ENCODE measurements at regions not wholly inside any gene's neighbourhood (a gene's known extent, or its start where the extent isn't known, plus 50 kb on each side); places are given as distances from the start of the nearest gene placed in this dataset.

DNA sequence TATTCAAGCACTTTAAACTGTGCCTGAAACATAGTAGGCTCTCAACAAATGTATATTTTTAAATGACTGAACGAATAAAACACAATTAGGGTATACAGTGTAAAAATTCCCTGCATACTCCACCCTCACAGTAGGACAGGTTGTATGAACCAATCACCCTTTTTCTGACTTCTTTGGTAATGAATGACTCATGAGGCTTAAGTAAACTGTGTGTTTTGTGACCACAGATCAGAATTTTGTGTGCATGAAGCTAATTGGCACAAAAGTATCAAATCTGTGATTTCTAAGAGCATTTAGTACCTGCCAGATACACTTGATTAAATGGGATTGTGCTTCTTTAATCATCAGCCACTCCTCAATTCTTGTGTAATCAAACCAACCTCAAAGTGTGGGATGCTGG lies 109.9 kb upstream of the MAP4K3 start:
- peaks cover 0 to 11% (median 0%) of the 10 kb centered on the region in 5 donors for H3K27me3 Mint-ChIP-seq
- POLR2A ChIA-PET = no interaction called here
- H3K9me3 Mint-ChIP-seq = no peaks in the 10 kb centered on the region
- peaks cover 0 to 2% (median 0%) of the 10 kb centered on the region in 4 donors for H3K4me1 Mint-ChIP-seq
- no peak overlapping the region for H3K4me3 Mint-ChIP-seq
- H3K36me3 Mint-ChIP-seq = no peaks in the 10 kb centered on the region
- no peak overlapping the region for H3K27ac Mint-ChIP-seq
- no peak for DNase-seq
- ATAC-seq = no peak

DNA sequence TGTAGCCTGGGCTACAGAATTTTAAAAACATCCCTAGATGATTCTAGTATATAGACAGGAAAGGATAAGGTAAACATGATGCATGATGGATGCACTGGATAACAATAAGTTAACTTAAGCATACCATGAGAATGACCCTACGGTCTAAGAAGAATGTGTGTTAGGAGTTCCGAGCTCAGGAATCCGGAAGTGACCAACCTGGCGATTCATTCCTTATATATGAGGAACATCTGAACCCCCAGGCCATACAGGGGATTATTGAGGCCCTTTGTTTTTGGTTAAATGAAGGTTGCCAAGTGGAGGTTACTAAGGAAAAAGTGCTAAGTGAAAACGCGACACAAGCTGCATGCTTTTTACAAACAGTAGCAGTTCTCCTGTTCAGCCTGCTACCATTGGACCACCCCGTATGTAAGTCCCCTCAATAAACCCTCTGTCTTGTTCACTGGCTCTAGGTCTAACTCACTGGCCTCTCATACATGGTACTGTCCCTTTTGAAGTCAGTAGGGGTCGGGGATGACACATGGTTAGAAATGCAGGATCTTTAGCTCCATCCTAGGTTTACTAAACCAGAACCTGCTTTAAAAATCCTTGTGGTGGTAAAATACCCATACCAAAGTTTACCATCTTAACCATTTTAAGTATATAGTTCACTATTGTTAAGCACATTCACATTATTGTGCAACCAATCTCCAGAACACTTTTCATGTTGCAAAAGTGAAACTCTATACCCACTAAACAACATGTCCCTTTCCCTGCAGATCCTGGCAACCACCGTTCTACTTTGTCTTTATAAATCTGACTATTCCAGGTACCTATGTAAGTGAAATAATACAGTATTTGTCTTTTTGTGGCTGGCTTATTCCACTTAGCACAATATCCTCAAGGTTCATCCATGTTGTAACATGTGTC lies 111.0 kb upstream of the MAP4K3 start:
- Mint-ChIP-seq H3K27ac (no peak overlapping the region), H3K9me3 (no peaks in the 10 kb centered on the region), H3K36me3 (no peaks in the 10 kb centered on the region), H3K4me1 (peaks cover 0 to 2% (median 0%) of the 10 kb centered on the region in 4 donors), H3K4me3 (no peak overlapping the region), H3K27me3 (peaks cover 0 to 10% (median 0%) of the 10 kb centered on the region in 5 donors)
- DNase-seq = no peak
- POLR2A ChIA-PET = no interaction called here
- no peak for ATAC-seq

DNA sequence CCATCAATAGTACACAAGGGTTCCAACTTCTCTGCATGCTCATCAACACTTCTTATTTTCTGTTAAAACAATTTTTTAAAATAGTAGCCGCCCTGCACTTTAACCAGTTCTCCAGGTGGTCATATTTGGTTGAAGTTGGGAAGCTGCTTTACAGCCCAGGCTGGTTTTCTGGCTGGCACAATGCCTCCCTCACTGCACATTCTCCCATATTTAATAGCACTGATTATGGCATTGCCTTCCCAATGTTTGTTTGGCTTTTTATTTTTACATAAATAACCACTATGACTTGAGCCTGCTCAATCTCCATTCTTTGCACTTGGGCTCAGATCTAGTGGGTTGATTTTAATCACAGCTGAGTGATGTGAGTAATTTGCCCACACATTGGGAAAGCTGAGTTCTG lies 111.9 kb upstream of the MAP4K3 start:
- Mint-ChIP-seq H3K27me3 (peaks cover 0 to 10% (median 0%) of the 10 kb centered on the region in 5 donors), H3K36me3 (no peaks in the 10 kb centered on the region), H3K4me3 (no peak overlapping the region), H3K4me1 (peaks cover 0 to 2% (median 0%) of the 10 kb centered on the region in 4 donors), H3K27ac (no peak overlapping the region), H3K9me3 (peaks cover 0 to 8% (median 0%) of the 10 kb centered on the region in 9 donors)
- no peak for ATAC-seq
- POLR2A ChIA-PET = no interaction called here
- DNase-seq = no peak

DNA sequence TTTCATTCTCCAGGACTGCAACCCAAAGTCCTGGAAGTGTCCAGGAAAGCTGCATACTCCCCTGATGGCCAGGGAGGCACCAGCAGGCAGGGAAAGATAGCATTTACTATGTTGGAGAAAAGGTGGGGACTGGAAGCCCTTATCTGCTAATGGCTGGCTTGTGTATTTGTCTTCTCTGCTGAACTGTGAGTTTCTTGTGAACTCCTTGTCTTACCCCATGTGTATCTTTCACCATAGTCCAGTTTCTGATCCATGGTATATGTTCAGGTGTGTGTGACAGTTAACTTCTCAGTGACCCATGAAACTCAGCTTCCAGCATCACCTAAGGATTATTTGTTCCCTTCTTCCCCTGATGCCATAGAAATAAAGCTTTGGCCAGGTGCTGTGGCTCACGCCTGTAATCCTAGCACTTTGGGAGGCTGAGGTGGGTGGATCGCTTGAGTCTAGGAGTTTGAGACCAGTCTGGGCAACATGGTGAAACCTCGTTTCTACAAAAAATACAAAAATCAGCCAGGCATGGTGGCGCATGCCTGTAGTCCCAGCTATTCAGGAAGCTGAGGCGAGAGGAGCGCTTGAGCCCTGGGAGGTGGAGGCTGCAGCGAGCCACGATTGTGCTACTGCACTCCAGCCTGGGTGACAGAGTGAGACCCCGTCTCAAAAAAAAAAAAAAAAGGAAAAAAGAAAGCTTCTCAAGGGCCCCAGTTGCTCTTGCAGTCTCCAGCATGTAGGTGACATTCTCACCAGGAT lies 112.8 kb upstream of the MAP4K3 start:
- Mint-ChIP-seq H3K27me3 (peaks cover 0 to 10% (median 0%) of the 10 kb centered on the region in 5 donors), H3K4me1 (peaks cover 0 to 2% (median 0%) of the 10 kb centered on the region in 4 donors), H3K27ac (no peak overlapping the region), H3K9me3 (peaks cover 0 to 10% (median 0%) of the 10 kb centered on the region in 9 donors), H3K36me3 (no peaks in the 10 kb centered on the region), H3K4me3 (no peak overlapping the region)
- no peak for ATAC-seq
- DNase-seq = no peak
- POLR2A ChIA-PET = no interaction called here

DNA sequence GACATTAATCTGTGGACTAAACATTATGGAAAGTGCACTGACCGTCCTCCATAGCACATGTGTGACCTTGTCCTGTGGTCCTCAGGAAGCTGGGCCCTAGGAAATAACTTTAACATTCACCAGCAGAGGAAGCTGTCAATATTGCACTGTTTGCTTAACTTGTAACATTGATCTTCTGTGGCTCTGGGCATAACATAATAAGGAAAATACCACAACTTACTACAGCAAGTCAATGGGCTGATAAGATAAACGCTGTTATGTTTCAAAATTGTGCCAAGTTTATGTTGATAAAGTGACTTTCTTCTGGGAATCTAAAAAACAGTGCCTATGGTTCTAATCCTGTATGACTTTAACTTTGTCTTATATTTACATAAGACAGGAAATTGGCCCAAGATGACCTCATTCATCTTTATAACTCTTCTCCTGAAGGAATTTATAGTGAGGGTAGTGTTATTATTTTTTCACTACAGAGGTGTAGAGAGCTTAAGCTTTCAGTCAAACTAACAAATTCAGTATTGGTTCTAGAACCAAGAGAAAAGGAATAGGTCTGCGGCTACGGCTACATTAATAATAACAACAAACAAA lies 113.7 kb upstream of the MAP4K3 start:
- H3K4me3 Mint-ChIP-seq = no peak overlapping the region
- no peak overlapping the region for H3K27ac Mint-ChIP-seq
- ATAC-seq = no peak
- H3K36me3 Mint-ChIP-seq = no peaks in the 10 kb centered on the region
- POLR2A ChIA-PET = no interaction called here
- peaks cover 0 to 2% (median 0%) of the 10 kb centered on the region in 4 donors for H3K4me1 Mint-ChIP-seq
- H3K27me3 Mint-ChIP-seq = peaks cover 0 to 5% (median 0%) of the 10 kb centered on the region in 5 donors
- peaks cover 0 to 10% (median 0%) of the 10 kb centered on the region in 9 donors for H3K9me3 Mint-ChIP-seq
- no peak for DNase-seq

DNA sequence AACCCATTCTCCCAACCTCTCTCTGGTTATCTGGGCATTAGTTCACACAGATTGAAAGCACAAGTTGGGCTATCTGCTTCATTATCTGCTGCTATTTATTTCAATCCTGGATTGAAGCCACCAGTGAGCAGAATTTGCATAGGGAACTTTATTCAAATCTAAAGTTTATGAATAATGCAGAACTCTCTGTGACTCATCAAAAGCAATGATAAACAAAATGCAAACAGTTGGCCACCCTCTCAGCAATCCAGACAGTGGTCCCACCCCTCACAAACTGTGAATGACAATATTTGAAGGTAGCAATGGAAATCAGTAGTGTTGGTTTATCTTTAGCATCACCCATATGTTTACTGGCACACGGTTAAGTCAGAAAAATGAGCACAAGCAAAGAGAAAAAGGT lies 106.8 kb upstream of the TMEM178A start:
- no peak overlapping the region for H3K4me3 Mint-ChIP-seq
- H3K9me3 Mint-ChIP-seq = peaks cover 11 to 32% (median 17%) of the 10 kb centered on the region in 9 donors
- H3K4me1 Mint-ChIP-seq = no peaks in the 10 kb centered on the region
- POLR2A ChIA-PET = no interaction called here
- peaks cover 2 to 15% (median 13%) of the 10 kb centered on the region in 3 donors for H3K36me3 Mint-ChIP-seq
- no peak overlapping the region for H3K27ac Mint-ChIP-seq
- H3K27me3 Mint-ChIP-seq = peaks cover 0 to 4% (median 0%) of the 10 kb centered on the region in 5 donors
- DNase-seq (no peak), ATAC-seq (no peak)

DNA sequence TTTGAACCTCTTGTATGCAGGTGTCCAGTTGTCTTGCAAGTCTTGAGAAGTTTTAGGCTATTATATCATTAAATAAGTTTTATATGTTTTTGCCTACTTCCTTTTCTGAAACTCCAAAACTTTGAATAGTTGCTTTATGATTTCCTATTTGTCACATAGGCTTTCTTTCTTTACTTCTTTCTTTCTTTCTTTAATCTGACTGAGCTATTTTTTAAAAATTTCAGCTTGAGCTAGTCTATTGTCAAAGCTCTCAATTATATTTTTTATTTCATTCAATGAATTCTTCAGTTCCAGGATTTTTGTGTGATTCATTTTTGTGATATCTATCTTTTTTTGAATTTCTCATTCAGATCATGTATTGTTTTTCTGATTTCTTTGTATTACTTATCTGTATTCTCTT lies 102.1 kb upstream of the TMEM178A start:
- ATAC-seq = no peak
- peaks cover 0 to 3% (median 0%) of the 10 kb centered on the region in 5 donors for H3K27me3 Mint-ChIP-seq
- H3K4me3 Mint-ChIP-seq = no peak overlapping the region
- H3K4me1 Mint-ChIP-seq = no peaks in the 10 kb centered on the region
- POLR2A ChIA-PET = no interaction called here
- no peak for DNase-seq
- H3K27ac Mint-ChIP-seq = no peak overlapping the region
- peaks cover 16 to 45% (median 23%) of the 10 kb centered on the region in 9 donors for H3K9me3 Mint-ChIP-seq
- H3K36me3 Mint-ChIP-seq = peaks cover 2 to 21% (median 13%) of the 10 kb centered on the region in 3 donors

DNA sequence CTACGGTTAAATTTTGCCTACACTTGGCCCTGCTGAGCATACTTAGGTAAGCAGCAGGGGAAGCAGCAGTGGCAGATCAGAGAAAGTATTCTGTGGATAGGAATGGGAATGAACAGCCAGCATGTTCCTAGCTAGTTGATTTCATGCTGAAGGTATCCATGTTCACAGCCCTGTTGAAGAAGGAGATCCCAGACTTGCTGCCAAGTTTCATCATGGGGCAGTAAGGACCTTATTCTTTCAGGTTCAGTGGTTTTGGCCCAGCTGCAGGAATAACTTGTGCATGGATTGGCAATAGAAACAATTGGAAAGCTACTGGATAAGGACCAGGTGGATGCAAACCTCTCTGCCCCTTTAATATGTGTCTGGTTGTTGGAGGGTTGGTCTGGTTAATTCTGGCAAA lies 98.2 kb upstream of the TMEM178A start:
- Mint-ChIP-seq H3K27me3 (peaks cover 0 to 3% (median 0%) of the 10 kb centered on the region in 5 donors), H3K36me3 (peaks cover 0 to 13% (median 11%) of the 10 kb centered on the region in 3 donors), H3K27ac (no peak overlapping the region), H3K9me3 (peaks cover 12 to 31% (median 19%) of the 10 kb centered on the region in 9 donors), H3K4me1 (no peaks in the 10 kb centered on the region), H3K4me3 (no peak overlapping the region)
- DNase-seq (no peak), ATAC-seq (no peak)
- POLR2A ChIA-PET = no interaction called here

DNA sequence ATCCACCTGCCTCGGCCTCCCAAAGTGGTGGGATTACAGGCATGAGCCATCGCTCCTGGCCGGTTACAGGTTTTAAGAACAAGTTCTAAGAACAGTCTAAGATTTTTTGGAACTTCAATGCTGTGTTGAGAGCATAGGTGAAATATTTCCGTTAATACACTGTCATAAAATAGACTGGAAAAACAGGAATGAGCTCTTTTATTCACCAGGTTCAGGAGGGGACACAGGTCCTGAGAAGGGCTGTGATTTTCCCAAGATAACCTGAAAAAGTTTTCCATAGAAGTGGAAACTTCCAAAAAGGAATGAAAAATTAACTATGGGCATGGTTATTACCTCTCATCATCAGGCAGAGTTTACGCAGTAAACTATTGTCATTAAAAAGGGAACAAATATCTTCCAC lies 97.6 kb upstream of the TMEM178A start:
- Mint-ChIP-seq H3K9me3 (peaks cover 7 to 25% (median 13%) of the 10 kb centered on the region in 9 donors), H3K27me3 (peaks cover 0 to 3% (median 0%) of the 10 kb centered on the region in 5 donors), H3K4me3 (no peak overlapping the region), H3K4me1 (no peaks in the 10 kb centered on the region), H3K36me3 (peaks cover 0 to 8% (median 6%) of the 10 kb centered on the region in 3 donors), H3K27ac (no peak overlapping the region)
- POLR2A ChIA-PET = no interaction called here
- DNase-seq (no peak), ATAC-seq (no peak)

DNA sequence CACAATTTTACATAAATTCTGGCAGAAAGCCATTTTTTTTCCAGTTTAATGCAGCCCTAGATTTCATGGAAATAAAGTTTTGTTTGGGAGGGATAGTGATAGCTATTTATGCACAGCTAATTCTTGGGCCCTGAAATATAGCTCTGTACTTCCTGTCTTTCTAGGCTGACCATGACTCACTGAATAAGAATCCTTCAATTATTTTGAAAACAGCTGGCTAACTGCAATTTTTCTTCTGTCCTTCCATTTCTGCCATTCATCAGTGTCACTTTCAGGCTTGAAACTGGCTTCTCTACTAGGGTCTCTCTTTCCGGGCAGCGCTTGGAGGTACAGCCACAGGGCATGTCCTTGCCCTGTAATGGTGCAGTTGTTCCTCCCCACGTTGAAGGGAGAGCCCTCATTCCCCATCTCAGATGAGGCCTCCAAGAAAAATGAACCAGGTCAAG lies 97.1 kb upstream of the TMEM178A start:
- peaks cover 6 to 20% (median 9%) of the 10 kb centered on the region in 9 donors for H3K9me3 Mint-ChIP-seq
- POLR2A ChIA-PET = no interaction called here
- H3K4me1 Mint-ChIP-seq = no peaks in the 10 kb centered on the region
- peaks cover 0 to 6% (median 3%) of the 10 kb centered on the region in 3 donors for H3K36me3 Mint-ChIP-seq
- H3K4me3 Mint-ChIP-seq = no peak overlapping the region
- DNase-seq (no peak), ATAC-seq (no peak)
- no peak overlapping the region for H3K27ac Mint-ChIP-seq
- peaks cover 0 to 3% (median 0%) of the 10 kb centered on the region in 5 donors for H3K27me3 Mint-ChIP-seq

DNA sequence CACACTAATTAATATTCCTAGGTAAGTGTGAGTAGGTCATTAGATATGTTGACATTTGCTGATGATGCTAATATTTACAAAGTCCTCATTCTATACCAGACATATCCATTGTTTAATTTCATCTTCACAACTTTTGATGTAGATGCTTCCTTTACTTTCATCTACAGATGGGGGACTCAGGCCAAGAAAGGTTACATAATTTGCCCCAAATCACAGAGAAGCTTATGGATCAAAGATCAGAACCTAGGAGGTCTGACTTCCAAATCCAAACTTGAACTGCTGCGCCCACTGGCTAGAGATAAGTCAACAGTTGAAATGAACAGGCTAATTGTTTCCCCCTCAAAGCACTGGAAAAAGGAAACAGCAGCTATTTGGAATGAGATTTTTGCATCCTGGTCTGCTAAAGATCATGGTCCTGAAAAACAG lies 95.6 kb upstream of the TMEM178A start:
- ATAC-seq = no peak
- no peaks in the 10 kb centered on the region for H3K4me1 Mint-ChIP-seq
- H3K9me3 Mint-ChIP-seq = peaks cover 0 to 11% (median 4%) of the 10 kb centered on the region in 9 donors
- no peak for DNase-seq
- no peak overlapping the region for H3K4me3 Mint-ChIP-seq
- POLR2A ChIA-PET = no interaction called here
- H3K36me3 Mint-ChIP-seq = peaks cover 0 to 6% (median 0%) of the 10 kb centered on the region in 3 donors
- peaks cover 0 to 3% (median 0%) of the 10 kb centered on the region in 5 donors for H3K27me3 Mint-ChIP-seq
- H3K27ac Mint-ChIP-seq = no peak overlapping the region

DNA sequence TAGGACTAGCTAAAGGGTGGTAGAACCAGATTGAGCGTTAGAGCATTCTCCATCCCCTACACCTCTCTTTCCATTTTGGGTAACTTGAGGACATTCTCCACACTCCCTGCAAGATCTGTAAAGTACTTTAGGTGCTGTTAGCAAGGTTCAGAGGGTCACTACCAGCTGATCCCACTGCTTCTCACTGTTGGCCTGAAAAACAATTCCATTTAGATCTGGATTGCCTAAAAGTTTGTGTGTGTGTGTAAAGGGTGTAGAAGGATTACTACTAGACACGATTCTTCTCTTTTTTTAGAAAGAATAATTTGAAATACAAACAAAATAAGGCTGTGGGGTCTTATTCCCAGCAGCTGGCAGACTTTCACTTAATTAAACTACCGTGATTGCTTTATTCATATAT lies 95.1 kb upstream of the TMEM178A start:
- no peak for DNase-seq
- peaks cover 0 to 9% (median 4%) of the 10 kb centered on the region in 9 donors for H3K9me3 Mint-ChIP-seq
- H3K36me3 Mint-ChIP-seq = peaks cover 0 to 6% (median 0%) of the 10 kb centered on the region in 3 donors
- peaks cover 0 to 3% (median 0%) of the 10 kb centered on the region in 5 donors for H3K27me3 Mint-ChIP-seq
- ATAC-seq = no peak
- POLR2A ChIA-PET = no interaction called here
- H3K4me1 Mint-ChIP-seq = no peaks in the 10 kb centered on the region
- no peak overlapping the region for H3K4me3 Mint-ChIP-seq
- no peak overlapping the region for H3K27ac Mint-ChIP-seq
